ENCODE measurements at regions not wholly inside any gene's neighbourhood (a gene's known extent, or its start where the extent isn't known, plus 50 kb on each side); places are given as distances from the start of the nearest gene placed in this dataset.

- Mint-ChIP-seq H3K36me3 (ENCODE audit: insufficient read depth in 1 of 3, low read depth in 3 of 3) (no peaks in the 10 kb centered on the region), H3K9me3 (no peaks in the 10 kb centered on the region), H3K4me3 (no peak overlapping the region), H3K27ac (no peak overlapping the region), H3K27me3 (ENCODE audit: low read depth) (peaks cover 28% of the 10 kb centered on the region), H3K4me1 (peaks cover 21 to 23% of the 10 kb centered on the region in 2 experiments)
- Histone ChIP-seq H4K20me1 (ENCODE audit: control insufficient read depth, insufficient read depth, insufficient read length) (no peaks in the 10 kb centered on the region), H2BK120ac (ENCODE audit: low read depth, low read length, poor library complexity, severe bottlenecking) (no peak overlapping the region), H3K27me3 (ENCODE audit: insufficient read depth, low read length) (no peaks in the 10 kb centered on the region), H2BK20ac (ENCODE audit: low read depth, low read length, poor library complexity, severe bottlenecking) (no peak overlapping the region), H3T11ph (ENCODE audit: low read length) (no peak overlapping the region), H4K91ac (ENCODE audit: insufficient read length, low read depth, low read length) (no peak overlapping the region), H3K27ac (ENCODE audit: insufficient read length, low read depth, low read length) (no peak overlapping the region), H3K4ac (ENCODE audit: low read depth, low read length) (no peak overlapping the region), H3K23ac (ENCODE audit: insufficient read length, low read depth, low read length) (no peak overlapping the region), H3K56ac (ENCODE audit: insufficient read length, low read depth, low read length) (no peak overlapping the region), H2BK15ac (ENCODE audit: low read depth, low read length) (no peak overlapping the region), H3K9ac (ENCODE audit: extremely low read depth, insufficient read length, low read length) (no peak overlapping the region), H3K4me1 (ENCODE audit: insufficient read depth, low read length) (peaks cover 6% of the 10 kb centered on the region; the same call in 1 of the 2 replicates), H4K5ac (ENCODE audit: insufficient read length, low read depth, low read length) (no peak overlapping the region), H3K14ac (ENCODE audit: insufficient read depth, low read length) (no peak overlapping the region), H3K18ac (ENCODE audit: insufficient read length, low read depth, low read length) (no peak overlapping the region), H2BK12ac (ENCODE audit: insufficient read length, low read depth, low read length) (no peak overlapping the region), H3K79me2 (ENCODE audit: insufficient read depth, low read length) (no peaks in the 10 kb centered on the region), H3K79me1 (ENCODE audit: insufficient read depth, low read depth, low read length, poor library complexity, severe bottlenecking) (no peaks in the 10 kb centered on the region), H2BK5ac (ENCODE audit: insufficient read length, low read length) (no peak overlapping the region), H3K4me2 (ENCODE audit: insufficient read depth, insufficient read length, low read length) (no peak overlapping the region), H4K8ac (replicated peaks; ENCODE audit: insufficient read length, low read depth, low read length) (no peak overlapping the region), H3K9me3 (ENCODE audit: control insufficient read depth, low read depth, low read length) (no peaks in the 10 kb centered on the region), H3K23me2 (ENCODE audit: insufficient read length, low read depth, low read length, poor library complexity, severe bottlenecking) (no peaks in the 10 kb centered on the region), H2AFZ (ENCODE audit: low read length) (no peak overlapping the region), H2AK5ac (ENCODE audit: insufficient read length, low read length) (no peak overlapping the region)
- no peak; the same call in 2 of the 3 replicates for TF ChIP-seq CTCF (conservative IDR thresholded peaks at IDR 0.05)
- no CpG with 5 or more reads among the region's 1 CpG for WGBS (ENCODE audit: extremely low coverage, insufficient read length, low lambda C conversion rate)
- DNase-seq: no peak
Observed at GRCh38 chr9:117485176-117485575, 70.3 kb upstream of the ASTN2 start.
